Bone marrow (tissue), 2 donors: ENCODE measurements at regions not wholly inside any gene's neighbourhood (a gene's known extent, or its start where the extent isn't known, plus 50 kb on each side); places are given as distances from the start of the nearest gene placed in this dataset.
"Not testable (repeated sequence)": the region's sequence is repeated elsewhere in the genome, so short reads cannot be mapped to it uniquely, and the experiment has no call there.

Experiments used
- DNase-seq, 2 donors: peaks; one replicate each; lab custom pipeline; 2025; lab: John Stamatoyannopoulos, UW

DNA sequence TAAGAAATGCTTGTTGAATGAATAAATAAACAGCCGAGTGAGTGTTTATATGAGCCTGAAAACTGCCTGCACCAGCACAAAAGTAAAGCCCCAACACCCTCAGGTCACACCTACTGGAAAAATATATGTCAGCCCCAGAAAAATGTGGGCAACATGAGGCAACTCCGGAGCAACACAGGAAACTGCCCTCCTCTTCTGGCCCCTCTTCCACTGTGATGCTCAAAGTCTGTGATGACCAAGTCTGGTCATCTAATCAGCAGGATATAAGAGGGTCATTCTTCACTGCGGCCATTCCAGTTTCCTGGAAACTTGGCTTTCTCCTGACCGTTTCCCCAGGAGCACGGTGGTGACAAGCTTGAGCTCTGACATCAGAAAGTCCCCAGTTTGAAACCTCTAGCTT is 159.6 kb upstream of the PZP start:
- DNase-seq = no peak

DNA sequence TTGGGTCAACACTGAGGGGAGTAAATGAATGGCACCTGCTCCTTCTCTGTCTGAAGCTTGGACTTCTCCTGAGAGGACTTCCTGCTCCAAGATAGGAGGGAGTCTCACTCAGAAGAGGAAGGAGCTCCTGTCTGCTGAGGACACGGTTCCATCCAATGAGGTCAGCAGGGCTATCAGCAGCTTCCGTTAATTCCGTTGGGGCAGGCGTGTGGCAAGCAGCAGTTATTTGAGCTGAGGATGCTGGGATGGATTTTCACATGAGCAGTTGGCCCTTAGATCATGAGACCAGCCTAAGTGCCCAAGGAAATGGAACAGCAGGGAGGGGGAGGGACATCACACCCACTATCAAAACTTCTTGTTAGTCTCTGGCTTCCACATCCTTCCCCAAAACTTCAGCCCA is 159.0 kb upstream of the PZP start:
- DNase-seq = no peak

DNA sequence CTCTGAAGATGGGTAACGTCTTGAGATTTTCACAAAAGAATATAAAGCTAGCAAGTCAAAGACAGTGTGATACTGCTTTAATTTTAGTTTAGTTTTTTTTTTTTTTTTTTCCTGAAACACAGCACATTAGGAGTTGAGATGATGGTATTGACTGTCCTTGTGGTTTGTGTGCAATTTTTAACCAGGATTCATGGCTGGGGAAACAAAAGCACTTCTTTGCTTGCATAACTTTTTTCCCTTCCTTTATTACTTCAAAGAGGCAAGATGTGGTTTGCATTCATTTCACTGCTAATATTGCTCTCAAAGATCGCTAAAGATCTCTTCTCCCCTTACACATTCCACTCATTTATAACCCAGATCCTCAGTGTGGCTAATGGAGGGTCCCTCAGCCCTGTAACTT is 157.1 kb upstream of the PZP start:
- DNase-seq = no peak

- DNase-seq = no peak
Measured at GRCh38 chr12:9364224-9365176, 156.3 kb upstream of the PZP start.

- DNase-seq = no peak
Measured at GRCh38 chr12:9363145-9363544, 154.9 kb upstream of the PZP start.

GRCh38 chr12:9361879-9362326 is 153.7 kb upstream of the PZP start:
- DNase-seq = no peak

DNA sequence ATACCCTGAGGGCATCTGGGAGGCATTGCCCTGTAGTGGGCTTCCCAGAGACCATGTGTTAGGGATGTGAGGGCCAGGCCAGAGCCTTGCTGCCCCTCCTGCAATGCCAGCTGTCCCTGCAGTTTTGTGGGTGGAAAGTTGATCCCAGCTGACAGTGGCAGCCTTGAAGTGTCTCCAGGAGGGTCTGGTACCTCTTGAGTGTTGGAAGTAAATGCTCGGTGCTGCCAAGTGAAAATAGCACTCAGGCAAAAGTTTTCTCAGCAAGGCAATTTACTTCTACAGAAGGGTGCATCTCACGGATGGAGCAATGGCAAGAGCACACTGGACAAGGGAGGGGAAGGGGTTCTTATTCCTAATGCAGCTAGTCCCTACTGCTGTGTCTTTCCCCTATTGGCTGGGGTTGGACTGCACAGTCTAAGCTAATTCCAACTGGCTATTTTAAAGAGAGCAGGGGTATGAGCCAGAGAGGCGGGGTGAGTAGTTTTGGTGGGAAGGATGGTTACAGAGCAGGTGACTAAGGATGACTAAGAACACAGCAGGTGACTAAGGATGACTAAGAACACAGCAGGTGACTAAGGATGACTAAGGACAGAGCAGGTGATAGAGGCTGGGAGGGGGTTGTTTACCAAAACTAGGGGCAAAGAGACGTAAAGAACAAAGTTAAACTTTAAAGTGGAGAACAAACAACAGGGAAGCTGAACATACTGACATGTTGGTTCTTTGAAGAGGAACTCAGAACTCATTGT is 146.0 kb upstream of the PZP start:
- DNase-seq = not testable (repeated sequence)

GRCh38 chr12:9351136-9351535 is 142.9 kb upstream of the PZP start:
- no peak for DNase-seq

DNA sequence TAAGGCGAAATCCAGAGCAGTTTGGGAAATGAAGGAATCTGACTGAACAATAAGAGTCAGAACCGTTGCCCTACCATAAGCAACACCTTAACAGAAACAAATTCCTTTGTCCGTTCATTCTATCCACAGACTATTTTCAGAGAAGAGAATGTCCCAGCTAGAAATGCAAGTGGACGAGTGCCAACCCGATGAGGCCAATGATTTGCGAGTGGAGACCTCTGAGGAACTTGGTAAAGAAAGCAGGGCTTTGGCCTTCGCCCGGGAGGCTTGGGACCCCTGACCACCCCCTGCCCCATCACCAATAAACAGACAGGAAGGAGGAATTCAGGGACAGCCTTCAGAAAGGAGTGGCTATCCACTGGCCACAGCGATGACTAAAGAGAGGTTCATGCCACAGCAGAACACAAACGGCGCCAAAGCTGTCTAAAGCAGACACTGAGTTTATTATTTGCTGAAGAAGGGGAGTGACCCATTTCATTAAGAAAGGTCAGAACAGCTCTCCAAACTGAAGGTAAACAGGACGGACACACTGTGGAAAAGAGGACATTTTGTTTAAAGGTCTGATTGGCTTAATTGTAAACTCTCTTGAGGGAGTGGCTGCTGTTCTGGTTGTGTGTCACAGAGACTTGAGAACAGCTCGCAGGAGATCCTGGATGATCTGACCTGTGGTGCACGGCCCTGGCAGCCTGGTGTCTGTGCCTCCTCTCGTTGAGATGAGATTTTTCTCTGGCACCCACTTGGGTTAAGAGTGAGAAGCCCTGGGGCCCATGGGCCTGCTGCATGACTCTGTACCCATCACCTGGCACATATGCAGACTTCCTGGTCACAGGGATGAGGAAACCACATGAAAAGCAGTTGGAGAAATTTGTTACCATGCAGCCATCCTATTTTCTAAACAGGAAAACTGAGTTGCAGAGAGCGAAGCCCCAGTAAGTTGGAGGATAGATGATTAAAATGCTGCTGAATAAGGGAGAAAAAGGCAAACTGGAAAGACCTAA is 142.0 kb upstream of the PZP start:
- no peak for DNase-seq

- DNase-seq = no peak
Measured at GRCh38 chr12:9348906-9349518, 140.8 kb upstream of the PZP start.

DNA sequence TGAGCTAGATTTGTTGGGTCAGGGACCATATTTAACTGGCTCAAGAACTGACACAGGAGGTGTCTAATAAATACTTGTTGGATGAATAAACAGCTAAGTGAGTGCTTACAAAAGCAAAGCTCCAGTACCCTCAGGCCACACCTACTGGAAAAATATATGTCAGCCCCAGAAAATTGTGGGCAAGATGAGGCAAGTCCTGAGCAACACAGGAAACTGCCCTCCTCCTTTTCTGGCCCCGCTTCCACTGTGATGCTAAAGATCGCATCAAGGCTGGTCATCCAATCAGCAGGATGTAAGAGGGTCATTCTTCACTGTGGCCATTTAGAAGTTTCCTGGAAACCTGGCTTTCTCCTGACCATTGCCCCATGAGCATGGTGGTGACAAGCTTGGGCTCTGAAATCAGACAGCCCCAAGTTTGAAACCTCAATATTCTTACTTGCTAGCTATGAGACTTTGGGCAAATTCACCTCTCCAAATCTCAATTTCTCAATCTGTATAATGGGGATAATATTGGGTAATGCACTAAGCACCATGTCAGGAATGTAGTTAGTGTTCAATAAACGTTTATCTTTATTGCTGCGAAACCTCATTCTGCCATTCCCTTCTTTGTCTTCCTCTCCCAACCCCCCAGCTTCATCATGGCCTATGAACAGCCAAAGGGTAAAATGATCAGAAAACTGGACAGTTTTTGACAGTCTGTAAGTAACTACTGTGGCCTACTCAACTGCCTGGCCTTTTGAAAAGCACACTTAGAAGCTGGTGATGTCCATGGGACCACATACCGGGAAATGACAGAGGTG is 139.3 kb upstream of the PZP start:
- DNase-seq = no peak

- no peak for DNase-seq
Measured at GRCh38 chr12:9346866-9347327, 138.7 kb upstream of the PZP start.

DNA sequence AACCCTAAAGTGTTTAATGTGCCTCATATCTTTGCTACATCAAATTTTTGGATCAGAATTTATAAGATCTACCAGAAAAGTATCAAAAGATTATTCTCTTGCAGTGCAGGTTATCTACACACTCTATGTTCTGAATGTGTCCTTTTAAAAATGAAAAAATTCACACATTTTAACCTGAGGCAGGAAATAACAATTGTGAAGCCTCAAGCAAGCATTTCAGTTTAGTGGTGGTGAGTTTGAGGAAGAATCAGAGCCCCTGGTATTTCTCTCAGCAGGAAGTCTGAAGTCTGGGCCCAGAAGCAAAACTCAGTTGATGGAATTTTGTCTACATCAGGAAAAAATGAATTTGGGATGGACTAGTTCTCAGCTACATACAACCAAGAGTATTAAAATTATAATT is 137.0 kb upstream of the PZP start:
- DNase-seq = no peak

- DNase-seq = no peak
Measured at GRCh38 chr12:9344541-9344940, 136.3 kb upstream of the PZP start.

DNA sequence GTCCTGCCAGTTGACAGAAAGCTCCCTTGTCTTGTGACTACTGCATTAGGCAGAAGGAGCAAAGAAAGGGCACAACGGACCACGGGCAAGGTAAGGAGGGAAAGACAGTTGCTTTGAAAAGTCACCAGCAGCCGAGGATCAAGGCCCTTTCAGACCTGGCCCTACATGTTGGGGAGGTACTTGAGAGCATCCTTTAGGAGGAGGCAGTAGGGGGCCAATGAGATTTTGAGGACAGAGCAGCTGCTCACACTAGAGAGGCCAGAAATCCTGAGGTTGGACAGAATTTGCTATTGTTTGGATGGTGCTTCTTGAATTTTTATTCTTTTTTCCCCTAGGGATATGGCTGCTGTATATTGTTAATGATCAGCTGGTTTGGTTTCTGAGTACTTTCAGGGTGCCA is 135.5 kb upstream of the PZP start:
- no peak for DNase-seq

GRCh38 chr12:9342614-9343353 is 134.6 kb upstream of the PZP start:
- DNase-seq = no peak

DNA sequence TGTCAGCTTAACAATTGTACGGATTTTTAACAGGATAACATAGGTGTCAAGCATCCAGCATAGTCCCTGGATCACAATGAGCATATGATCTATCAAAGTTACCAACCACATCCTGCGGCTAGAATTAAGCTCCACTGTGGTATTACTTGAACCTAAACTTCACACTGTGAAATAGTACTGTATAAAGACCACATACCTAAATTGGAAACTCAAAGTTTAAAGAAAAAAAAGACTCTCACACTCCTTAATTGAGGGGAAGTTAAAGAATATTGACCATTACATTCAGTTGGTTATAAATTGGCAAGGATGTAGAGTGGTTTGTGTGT is 133.0 kb upstream of the PZP start:
- no peak for DNase-seq

- no peak for DNase-seq
Measured at GRCh38 chr12:9340422-9341259, 132.4 kb upstream of the PZP start.

DNA sequence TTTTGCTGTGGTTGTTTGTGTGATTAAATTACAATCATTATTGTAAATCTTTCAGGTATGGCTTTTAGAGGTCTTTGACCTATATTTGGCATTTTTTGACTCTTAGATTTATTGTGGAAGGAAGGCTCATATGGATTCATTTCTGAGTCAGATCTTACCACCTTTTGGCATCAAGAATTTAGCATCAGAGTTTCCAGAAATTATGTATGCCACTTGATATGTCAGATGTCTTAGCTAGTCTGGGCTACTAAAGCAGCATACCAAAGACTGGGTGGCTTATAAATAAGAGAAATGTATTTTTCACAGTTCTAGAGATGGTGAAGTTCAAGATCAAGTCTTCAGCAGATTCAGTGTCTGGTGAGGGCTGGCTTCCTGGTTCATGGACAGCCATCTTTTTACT is 129.5 kb upstream of the PZP start:
- DNase-seq = no peak
